Panc1 (cell line): ENCODE measurements at regions not wholly inside any gene's neighbourhood (a gene's known extent, or its start where the extent isn't known, plus 50 kb on each side); places are given as distances from the start of the nearest gene placed in this dataset.

Source experiments
- CTCF ChIP-seq: fragments of 450-650 bp; IDR thresholded peaks from 2 replicates; pipeline ENCODE4 v1.5.1; 2017; ENCODE audit warnings: mild to moderate bottlenecking
- POLR2AphosphoS5 ChIP-seq: IDR thresholded peaks from 2 replicates; pipeline ENCODE4 v1.6.1; 2012; ENCODE audit warnings: mild to moderate bottlenecking, low read depth, low read length, moderate library complexity
- REST ChIP-seq, 2 experiments: IDR thresholded peaks; 2 replicates each; pipeline ENCODE4 v1.6.1; 2011 to 2012; ENCODE audit warnings: low read depth in 2 of 2, control low read depth in 1 of 2, low read length in 1 of 2, mild to moderate bottlenecking in 1 of 2, moderate library complexity in 1 of 2; ENCODE audit not compliant: insufficient read depth in 1 of 2
- SIN3A ChIP-seq: IDR thresholded peaks from 2 replicates; pipeline ENCODE4 v1.6.1; 2012; ENCODE audit warnings: low read depth, mild to moderate bottlenecking, low read length, moderate library complexity, borderline replicate concordance; ENCODE audit not compliant: insufficient read depth

GRCh38 chr7:26478550-26478949 lies 186.9 kb downstream of the SNX10 start:
- TF ChIP-seq CTCF (no peak), SIN3A (no peak), REST (IDR thresholded peaks at IDR 0.05; ENCODE audit: insufficient read depth in 1 of 2, low read depth in 2 of 2, low read length in 1 of 2) (no peak), POLR2AphosphoS5 (no peak)
